PC-3 (cell line): ENCODE measurements at regions not wholly inside any gene's neighbourhood (a gene's known extent, or its start where the extent isn't known, plus 50 kb on each side); places are given as distances from the start of the nearest gene placed in this dataset.

Experiments
- CTCF ChIP-seq: fragments of 300-600 bp; sonication (generic); conservative IDR thresholded peaks from 2 replicates; pipeline ENCODE4 v1.5.1; 2017; ENCODE audit warnings: antibody characterized with exemption, low read depth, mild to moderate bottlenecking, low read length
- EZH2 ChIP-seq: fragments of 300-600 bp; sonication (generic); IDR thresholded peaks from one replicate; pipeline ENCODE4 v1.6.1; 2017; ENCODE audit warnings: antibody characterized with exemption, mild to moderate bottlenecking, low read length; ENCODE audit not compliant: unreplicated experiment

GRCh38 chr1:101526813-101527212, 290.0 kb downstream of the S1PR1 start:
- no peak for TF ChIP-seq CTCF
- no peak for TF ChIP-seq EZH2
